Immature natural killer cell (primary cell): ENCODE measurements at regions not wholly inside any gene's neighbourhood (a gene's known extent, or its start where the extent isn't known, plus 50 kb on each side); places are given as distances from the start of the nearest gene placed in this dataset.

ENCODE experiments used
- DNase-seq, 3 donors: peaks; one replicate each; pipeline ENCODE4 v3.0.0; 2022; ENCODE audit warnings: mixed read lengths in 1 of 3
- H3K27ac Mint-ChIP-seq, 6 donors: one replicate each; pipeline ENCODE4 v1.8.0; 2020; ENCODE audit warnings: mixed read lengths in 6 of 6, mild to moderate bottlenecking in 5 of 6, inconsistent platforms in 4 of 6, moderate library complexity in 3 of 6
- H3K27me3 Mint-ChIP-seq, 3 donors: one replicate each; pipeline ENCODE4 v1.8.0; 2020 to 2021; ENCODE audit warnings: low read depth in 3 of 3, mild to moderate bottlenecking in 3 of 3, mixed read lengths in 3 of 3, moderate library complexity in 3 of 3, inconsistent platforms in 1 of 3
- H3K36me3 Mint-ChIP-seq, 3 donors: one replicate each; pipeline ENCODE4 v1.8.0; 2020; ENCODE audit warnings: mixed read lengths in 3 of 3, inconsistent platforms in 2 of 3, mild to moderate bottlenecking in 2 of 3
- H3K4me1 Mint-ChIP-seq, 2 donors: one replicate each; pipeline ENCODE4 v1.8.0; 2020; ENCODE audit warnings: inconsistent platforms in 2 of 2, mild to moderate bottlenecking in 2 of 2, mixed read lengths in 2 of 2, moderate library complexity in 1 of 2
- H3K4me3 Mint-ChIP-seq, 5 donors: one replicate each; pipeline ENCODE4 v1.8.0; 2020; ENCODE audit warnings: mild to moderate bottlenecking in 5 of 5, mixed read lengths in 5 of 5, inconsistent platforms in 3 of 5, moderate library complexity in 3 of 5
- H3K9me3 Mint-ChIP-seq, 6 donors: one replicate each; pipeline ENCODE4 v1.8.0; 2020; ENCODE audit warnings: mild to moderate bottlenecking in 6 of 6, mixed read lengths in 6 of 6, inconsistent platforms in 4 of 6, moderate library complexity in 3 of 6

DNA sequence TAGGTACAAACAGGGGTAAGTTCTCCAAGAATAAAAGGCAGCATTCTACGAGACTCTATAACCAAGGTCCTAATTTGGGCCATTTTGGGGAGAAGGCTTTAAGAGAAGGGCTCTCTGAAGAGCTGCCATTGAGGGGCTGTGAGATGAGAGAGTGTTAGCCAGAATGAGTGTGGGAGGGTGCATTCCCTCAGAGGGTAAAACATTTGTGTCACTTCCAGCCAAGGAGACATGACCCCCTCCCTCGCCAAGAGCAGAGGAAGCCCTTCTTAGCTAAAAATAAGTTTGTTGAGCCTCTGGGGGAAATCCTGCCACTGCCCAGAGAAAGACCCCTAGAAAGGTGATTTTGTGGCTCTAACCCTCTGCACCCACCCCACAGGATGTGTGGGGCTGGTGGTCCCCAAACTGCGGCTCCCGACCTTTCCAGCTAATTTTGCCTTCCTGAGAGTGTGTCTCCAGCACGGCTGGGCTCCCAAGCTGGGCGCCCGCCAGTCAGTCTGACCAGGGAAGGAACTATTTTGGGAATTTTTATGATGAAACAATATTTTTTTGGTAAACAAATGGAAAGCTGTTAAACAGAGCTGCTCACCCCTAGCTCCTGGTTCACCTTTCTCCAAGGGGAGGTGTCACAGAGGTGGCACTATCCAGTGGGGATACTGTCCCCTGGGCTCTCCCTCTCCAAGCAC, 65.9 kb upstream of the JDP2 start:
- Mint-ChIP-seq H3K4me1 (no peaks in the 10 kb centered on the region), H3K27me3 (peaks cover 1 to 4% (median 3%) of the 10 kb centered on the region in 3 donors), H3K27ac (no peak overlapping the region), H3K9me3 (no peaks in the 10 kb centered on the region), H3K36me3 (no peaks in the 10 kb centered on the region), H3K4me3 (no peak overlapping the region)
- no peak for DNase-seq

DNA sequence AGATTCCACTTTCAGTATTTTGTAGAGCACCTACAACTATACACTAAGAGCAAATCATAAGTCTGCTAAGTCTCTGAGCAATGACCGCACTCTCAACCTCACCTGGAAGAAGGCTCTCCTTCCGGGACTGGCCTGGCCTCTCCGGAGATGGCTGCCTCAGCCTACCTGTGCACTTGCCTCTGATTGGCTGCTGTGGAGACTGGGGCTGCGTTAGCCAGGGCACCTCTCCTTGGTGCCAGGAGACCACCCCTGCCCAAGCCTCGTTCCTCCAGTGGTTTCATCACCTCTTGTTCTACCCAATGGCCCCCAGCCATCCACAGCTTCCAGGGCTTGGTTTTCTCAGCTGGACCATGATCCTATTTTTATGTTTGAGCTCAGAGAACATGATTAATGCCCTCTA, 64.7 kb upstream of the JDP2 start:
- DNase-seq: no peak
- Mint-ChIP-seq H3K27ac (no peak overlapping the region), H3K27me3 (peaks cover 1 to 4% (median 3%) of the 10 kb centered on the region in 3 donors), H3K36me3 (no peaks in the 10 kb centered on the region), H3K9me3 (no peaks in the 10 kb centered on the region), H3K4me1 (no peaks in the 10 kb centered on the region), H3K4me3 (no peak overlapping the region)

DNA sequence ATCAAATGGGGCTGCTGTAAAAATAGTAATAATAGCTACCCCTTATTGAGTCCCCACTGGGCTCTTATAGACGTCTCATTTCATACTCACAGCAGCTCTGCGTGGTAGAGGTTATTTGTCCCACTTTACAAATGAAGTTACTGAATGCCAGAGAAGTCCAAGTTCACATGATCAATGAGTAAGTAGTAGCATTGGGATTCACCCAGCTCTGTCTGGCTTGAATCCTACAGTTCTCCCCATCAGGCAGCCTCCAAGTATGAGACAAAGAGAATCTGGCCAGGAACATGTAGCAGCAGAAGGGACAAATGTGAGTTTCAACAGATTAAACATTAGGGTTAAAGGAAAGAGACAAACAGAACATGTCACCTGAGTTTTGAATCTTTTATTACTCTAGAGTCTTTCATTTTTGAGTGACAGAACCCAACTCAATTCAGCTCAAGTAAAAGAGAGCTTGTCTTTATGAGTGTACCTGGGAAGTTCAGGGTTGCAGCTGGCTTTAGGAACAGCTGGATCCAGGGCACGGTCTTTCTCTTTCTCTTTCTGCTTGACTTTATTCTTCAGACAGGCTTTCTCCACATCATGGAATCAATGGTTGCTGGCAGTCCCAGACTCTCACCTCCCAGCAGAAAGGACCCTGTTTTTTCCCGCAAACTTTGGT, 64.1 kb upstream of the JDP2 start:
- Mint-ChIP-seq H3K36me3 (no peaks in the 10 kb centered on the region), H3K4me3 (peak overlapping the region in 1 of 5 donors; percentile 75), H3K27ac (peak overlapping the region in 2 of 6 donors; percentile 31 to 69)

DNA sequence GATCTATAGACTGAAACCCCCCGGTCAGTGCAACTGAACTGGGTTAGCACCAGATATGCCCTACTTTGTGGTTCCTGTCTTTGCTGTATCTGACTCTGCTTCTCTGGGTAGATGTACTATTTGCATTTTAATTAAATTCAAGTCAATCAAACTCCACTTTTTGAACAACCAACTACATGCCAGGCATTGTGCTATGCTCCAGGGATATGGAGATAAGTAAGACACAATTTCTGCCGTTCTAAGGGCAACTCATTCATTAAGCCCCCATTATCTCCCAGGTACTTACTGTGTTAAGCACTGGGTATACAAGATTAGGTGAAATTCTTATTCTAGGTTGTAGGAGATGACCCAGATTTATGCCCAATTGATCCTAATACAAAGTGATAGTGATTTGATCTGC, 62.7 kb upstream of the JDP2 start:
- no peaks in the 10 kb centered on the region for H3K4me1 Mint-ChIP-seq
- no peaks in the 10 kb centered on the region for H3K36me3 Mint-ChIP-seq
- H3K9me3 Mint-ChIP-seq: no peaks in the 10 kb centered on the region
- no peak overlapping the region for H3K27ac Mint-ChIP-seq
- no peak for DNase-seq
- H3K27me3 Mint-ChIP-seq: peaks cover 1 to 4% (median 3%) of the 10 kb centered on the region in 3 donors
- no peak overlapping the region for H3K4me3 Mint-ChIP-seq

More for the DNA sequence above, 64.1 kb upstream of the JDP2 start:
- no peaks in the 10 kb centered on the region for H3K9me3 Mint-ChIP-seq
- no peak for DNase-seq
- H3K4me1 Mint-ChIP-seq: no peaks in the 10 kb centered on the region
- peaks cover 1 to 4% (median 3%) of the 10 kb centered on the region in 3 donors for H3K27me3 Mint-ChIP-seq

DNA sequence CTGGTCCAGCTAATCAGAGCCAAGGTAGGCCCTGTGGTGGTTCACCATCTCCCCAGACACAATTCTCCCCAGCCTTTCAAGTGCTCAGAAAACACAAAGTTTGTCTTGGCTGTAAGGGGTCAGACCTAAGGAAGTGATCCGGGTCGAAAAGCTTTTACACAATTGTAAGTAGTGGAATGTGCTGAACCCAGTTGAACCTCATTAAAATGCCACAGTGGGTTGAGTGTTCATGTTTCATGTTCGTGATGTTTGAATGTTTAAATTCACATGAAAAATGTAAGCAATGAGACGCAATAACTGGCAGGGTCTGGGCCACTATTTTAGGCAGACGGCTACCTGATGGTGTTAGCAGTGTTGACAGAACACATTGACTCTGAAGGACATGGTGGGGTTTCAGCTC, 60.9 kb upstream of the JDP2 start:
- no peaks in the 10 kb centered on the region for H3K4me1 Mint-ChIP-seq
- H3K27ac Mint-ChIP-seq: no peak overlapping the region
- no peak for DNase-seq
- H3K9me3 Mint-ChIP-seq: no peaks in the 10 kb centered on the region
- no peaks in the 10 kb centered on the region for H3K36me3 Mint-ChIP-seq
- no peak overlapping the region for H3K4me3 Mint-ChIP-seq
- H3K27me3 Mint-ChIP-seq: peaks cover 1 to 4% (median 3%) of the 10 kb centered on the region in 3 donors

DNA sequence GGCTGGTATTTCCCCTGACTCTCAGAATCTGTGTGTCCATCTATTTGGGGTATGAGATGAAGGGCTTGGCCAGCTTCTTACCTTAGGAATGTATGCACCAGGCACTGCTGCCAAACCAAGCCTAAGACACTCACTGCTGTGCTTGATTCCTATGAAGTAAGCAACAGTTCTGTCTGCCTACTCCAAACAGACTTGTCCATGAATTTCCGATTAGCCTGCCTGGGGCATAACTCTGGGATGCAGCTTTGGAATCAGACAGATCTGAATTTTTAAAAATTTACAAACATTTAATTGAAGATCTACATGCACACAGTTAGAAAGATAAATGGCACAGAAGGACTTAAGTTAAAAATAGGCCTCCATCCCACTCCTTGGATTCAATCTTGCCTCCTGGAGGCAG, 59.5 kb upstream of the JDP2 start:
- no peak overlapping the region for H3K27ac Mint-ChIP-seq
- H3K27me3 Mint-ChIP-seq: peaks cover under 1 to 5% (median 4%) of the 10 kb centered on the region in 3 donors
- no peak overlapping the region for H3K4me3 Mint-ChIP-seq
- H3K4me1 Mint-ChIP-seq: no peaks in the 10 kb centered on the region
- DNase-seq: no peak
- no peaks in the 10 kb centered on the region for H3K9me3 Mint-ChIP-seq
- no peaks in the 10 kb centered on the region for H3K36me3 Mint-ChIP-seq

DNA sequence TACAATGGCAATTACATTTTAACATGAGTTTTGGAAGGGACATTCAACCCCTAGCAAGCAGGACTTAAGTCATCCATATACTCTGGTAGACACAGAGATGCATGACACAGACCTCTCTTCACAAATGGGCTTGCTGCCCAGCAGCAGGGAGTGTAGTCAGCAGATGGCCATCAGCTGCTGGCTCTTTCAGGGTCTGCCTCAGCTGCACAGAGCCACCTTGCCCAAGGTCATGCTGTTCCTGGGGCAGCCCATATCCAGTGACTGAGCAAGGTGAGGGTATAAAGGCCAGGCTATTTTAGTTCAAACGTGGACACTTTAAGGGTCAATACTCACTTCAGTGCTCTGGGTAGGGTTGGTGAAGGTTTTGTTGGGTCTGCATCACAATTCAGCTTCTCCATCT, 58.3 kb upstream of the JDP2 start:
- no peak for DNase-seq
- H3K4me1 Mint-ChIP-seq: no peaks in the 10 kb centered on the region
- no peaks in the 10 kb centered on the region for H3K36me3 Mint-ChIP-seq
- no peak overlapping the region for H3K4me3 Mint-ChIP-seq
- H3K27me3 Mint-ChIP-seq: peaks cover 0 to 6% (median 5%) of the 10 kb centered on the region in 3 donors
- H3K27ac Mint-ChIP-seq: no peak overlapping the region
- no peaks in the 10 kb centered on the region for H3K9me3 Mint-ChIP-seq

DNA sequence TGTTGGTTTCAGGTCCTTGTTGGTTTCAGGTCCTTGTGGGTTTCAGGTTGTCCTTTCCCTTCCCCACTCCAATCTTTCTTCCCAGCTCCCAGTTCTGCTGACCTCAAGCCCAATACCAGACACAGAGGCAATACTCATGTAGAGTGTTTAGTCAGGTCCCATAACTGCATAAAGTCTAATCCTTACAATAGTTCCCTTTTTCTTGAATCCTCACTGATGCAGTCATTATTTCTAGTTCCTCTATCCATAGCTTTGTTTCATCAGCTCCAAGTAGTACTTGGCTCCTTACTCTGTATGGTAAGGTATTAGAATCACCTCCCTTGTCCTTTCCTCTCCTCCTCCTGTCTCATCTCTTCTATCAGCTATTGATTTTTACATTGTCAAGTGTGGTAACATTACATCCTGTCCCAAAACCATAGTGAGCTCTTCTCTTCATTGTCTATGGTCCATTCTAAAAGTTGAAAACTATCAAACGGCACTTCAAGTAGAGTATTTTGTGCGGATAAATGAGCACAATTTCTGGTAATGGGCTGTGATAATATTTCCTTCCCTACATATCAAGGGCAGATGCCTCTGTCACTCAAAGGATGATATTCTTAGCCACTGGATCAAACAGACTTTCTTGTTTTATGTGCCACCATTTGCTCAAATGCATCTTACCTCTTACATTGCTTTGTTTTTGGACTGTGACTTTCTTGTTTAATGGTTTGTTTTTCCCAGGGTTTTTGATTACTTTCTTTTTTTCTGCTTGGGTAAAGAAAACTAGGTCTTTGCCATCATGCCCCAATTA, 57.2 kb upstream of the JDP2 start:
- H3K9me3 Mint-ChIP-seq: no peaks in the 10 kb centered on the region
- no peaks in the 10 kb centered on the region for H3K4me1 Mint-ChIP-seq
- H3K27me3 Mint-ChIP-seq: peaks cover 0 to 4% (median 3%) of the 10 kb centered on the region in 3 donors
- DNase-seq: no peak
- no peaks in the 10 kb centered on the region for H3K36me3 Mint-ChIP-seq
- H3K4me3 Mint-ChIP-seq: no peak overlapping the region
- no peak overlapping the region for H3K27ac Mint-ChIP-seq

DNA sequence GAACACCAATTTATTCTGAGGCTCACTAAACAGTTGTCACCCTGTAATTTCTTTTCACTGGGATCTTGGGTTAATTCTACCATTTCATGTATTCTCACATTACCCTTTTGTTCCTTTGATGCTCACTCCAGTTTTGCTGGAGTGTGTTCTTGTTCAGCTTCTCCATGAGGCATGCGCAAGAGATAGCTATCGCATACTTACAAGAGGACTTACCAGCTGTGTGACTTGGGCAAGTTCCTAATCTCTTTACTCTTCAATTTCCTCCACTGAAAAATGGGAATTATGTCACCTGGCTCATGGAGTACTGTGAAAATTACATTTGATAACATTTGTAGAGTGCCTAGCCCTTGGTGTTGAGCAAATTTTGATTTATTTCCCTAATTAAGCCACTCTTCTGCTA, 56.5 kb upstream of the JDP2 start:
- H3K4me3 Mint-ChIP-seq: no peak overlapping the region

DNA sequence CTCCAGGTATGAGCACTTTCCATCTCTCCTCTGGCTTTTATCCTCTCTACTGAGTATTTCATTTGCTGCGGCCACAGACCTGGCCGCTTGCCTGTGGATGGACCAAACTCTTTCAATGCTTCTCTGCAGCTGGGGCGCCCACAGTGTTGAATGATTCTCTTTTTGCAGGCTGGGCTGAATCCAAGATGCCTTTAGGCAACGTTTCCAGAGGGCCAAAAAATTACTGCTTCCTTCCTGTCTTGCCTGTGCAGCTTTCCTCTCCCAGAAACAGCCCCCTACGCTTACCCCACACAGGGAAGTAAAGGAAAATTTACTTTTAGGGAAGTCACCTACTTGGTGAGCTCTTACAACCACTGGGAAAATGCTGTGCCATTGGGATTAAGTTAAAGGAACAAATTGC, 55.6 kb upstream of the JDP2 start:
- Mint-ChIP-seq H3K27me3 (peaks cover 0 to 4% (median 3%) of the 10 kb centered on the region in 3 donors), H3K9me3 (no peaks in the 10 kb centered on the region), H3K27ac (no peak overlapping the region), H3K4me1 (no peaks in the 10 kb centered on the region), H3K36me3 (no peaks in the 10 kb centered on the region), H3K4me3 (no peak overlapping the region)
- DNase-seq: no peak

More for the DNA sequence above, 56.5 kb upstream of the JDP2 start:
- Mint-ChIP-seq H3K36me3 (no peaks in the 10 kb centered on the region), H3K9me3 (no peaks in the 10 kb centered on the region), H3K27ac (no peak overlapping the region), H3K27me3 (peaks cover 0 to 4% (median 3%) of the 10 kb centered on the region in 3 donors), H3K4me1 (no peaks in the 10 kb centered on the region)
- no peak for DNase-seq

DNA sequence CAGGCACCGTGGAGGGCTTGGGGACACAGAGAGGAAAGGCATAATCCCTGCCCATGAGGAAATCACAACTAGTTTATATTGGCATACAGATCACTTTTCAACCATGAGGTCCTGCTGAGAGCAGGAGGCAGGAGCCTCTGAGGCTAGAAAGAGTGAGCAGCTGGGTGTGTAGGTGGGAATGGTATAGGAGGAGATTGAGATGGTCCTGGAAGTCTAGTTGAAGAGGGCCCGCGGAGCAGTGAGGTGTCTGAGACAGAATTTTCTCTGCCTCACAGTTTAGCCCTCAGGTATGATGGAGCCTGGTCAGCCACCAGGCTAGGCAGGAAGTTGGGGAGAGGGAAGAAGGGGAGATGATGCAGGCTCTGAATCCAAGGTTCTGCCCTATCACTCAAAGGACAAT, 54.7 kb upstream of the JDP2 start:
- no peaks in the 10 kb centered on the region for H3K9me3 Mint-ChIP-seq
- DNase-seq: no peak
- H3K4me1 Mint-ChIP-seq: no peaks in the 10 kb centered on the region
- H3K27me3 Mint-ChIP-seq: peaks cover 0 to 4% (median 3%) of the 10 kb centered on the region in 3 donors
- H3K36me3 Mint-ChIP-seq: no peaks in the 10 kb centered on the region
- no peak overlapping the region for H3K4me3 Mint-ChIP-seq
- H3K27ac Mint-ChIP-seq: no peak overlapping the region

DNA sequence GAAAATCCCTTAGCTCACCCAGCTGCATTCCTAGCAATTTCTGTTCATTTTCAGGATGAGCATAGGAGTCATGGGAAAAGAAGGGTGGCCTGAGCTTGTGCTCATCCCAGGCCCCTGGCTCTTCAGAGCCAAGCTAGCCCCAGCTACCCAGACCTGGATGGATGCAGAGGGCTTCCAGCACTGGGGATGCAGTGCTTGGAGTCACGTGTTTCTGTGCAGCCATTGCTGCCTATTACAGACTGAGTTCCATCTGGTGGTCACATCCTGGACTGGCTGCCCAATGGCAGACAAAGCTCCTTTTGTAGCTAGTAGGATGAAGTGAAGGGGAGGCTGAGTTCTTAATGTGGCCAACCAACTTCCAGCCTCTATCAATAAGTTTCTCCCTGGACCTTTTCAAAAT, 54.2 kb upstream of the JDP2 start:
- no peak overlapping the region for H3K27ac Mint-ChIP-seq
- no peaks in the 10 kb centered on the region for H3K4me1 Mint-ChIP-seq
- peaks cover 0 to 5% (median 4%) of the 10 kb centered on the region in 3 donors for H3K27me3 Mint-ChIP-seq
- H3K4me3 Mint-ChIP-seq: no peak overlapping the region
- no peaks in the 10 kb centered on the region for H3K36me3 Mint-ChIP-seq
- DNase-seq: no peak
- no peaks in the 10 kb centered on the region for H3K9me3 Mint-ChIP-seq

DNA sequence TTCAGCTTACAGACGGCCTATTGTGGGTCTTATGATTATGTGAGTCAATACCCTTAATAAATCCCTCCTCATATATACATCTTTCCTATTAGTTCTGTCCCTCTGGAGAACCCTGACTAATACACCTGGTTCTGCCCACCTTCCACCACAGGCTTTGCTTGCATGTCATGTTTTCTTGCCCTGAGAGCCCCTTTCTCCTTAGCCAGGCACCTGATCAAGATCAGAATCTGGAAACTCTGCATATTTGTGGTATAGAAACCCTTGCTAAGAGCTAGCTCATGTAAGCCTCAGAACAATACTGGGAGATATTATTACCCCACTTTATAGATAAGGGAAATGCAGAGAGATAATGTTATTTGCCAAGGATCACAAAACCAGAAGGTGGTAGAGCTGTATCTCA, 52.9 kb upstream of the JDP2 start:
- peaks cover 0 to 5% (median 4%) of the 10 kb centered on the region in 3 donors for H3K27me3 Mint-ChIP-seq

DNA sequence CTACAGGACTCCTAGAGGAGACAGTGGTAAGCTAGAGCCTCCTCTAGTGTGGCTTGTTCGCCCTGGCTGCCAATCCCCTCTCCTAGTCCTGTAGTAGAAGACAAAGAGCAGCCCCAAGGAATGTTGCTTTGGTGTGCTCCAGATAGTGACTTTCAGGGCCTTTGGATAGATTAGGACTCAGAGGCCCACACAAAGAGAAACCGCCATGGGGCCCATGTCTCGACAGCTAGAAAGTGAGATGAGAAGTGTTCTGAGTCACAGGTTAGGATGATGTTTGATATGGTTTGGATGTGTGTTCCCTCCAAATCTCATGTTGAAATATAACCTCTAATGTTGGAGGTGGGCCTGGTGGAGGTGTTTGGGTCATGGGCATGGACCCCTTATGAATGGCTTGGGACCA, 51.8 kb upstream of the JDP2 start:
- H3K36me3 Mint-ChIP-seq: no peaks in the 10 kb centered on the region
- no peak for DNase-seq
- H3K4me1 Mint-ChIP-seq: no peaks in the 10 kb centered on the region
- H3K27ac Mint-ChIP-seq: no peak overlapping the region
- no peak overlapping the region for H3K4me3 Mint-ChIP-seq
- H3K27me3 Mint-ChIP-seq: peaks cover 0 to 4% (median 4%) of the 10 kb centered on the region in 3 donors
- H3K9me3 Mint-ChIP-seq: no peaks in the 10 kb centered on the region

More for the DNA sequence above, 52.9 kb upstream of the JDP2 start:
- no peak for DNase-seq
- no peaks in the 10 kb centered on the region for H3K9me3 Mint-ChIP-seq
- H3K36me3 Mint-ChIP-seq: no peaks in the 10 kb centered on the region
- no peak overlapping the region for H3K27ac Mint-ChIP-seq
- no peaks in the 10 kb centered on the region for H3K4me1 Mint-ChIP-seq
- H3K4me3 Mint-ChIP-seq: no peak overlapping the region
